ENCODE measurements at regions not wholly inside any gene's neighbourhood (a gene's known extent, or its start where the extent isn't known, plus 50 kb on each side); places are given as distances from the start of the nearest gene placed in this dataset.

DNA sequence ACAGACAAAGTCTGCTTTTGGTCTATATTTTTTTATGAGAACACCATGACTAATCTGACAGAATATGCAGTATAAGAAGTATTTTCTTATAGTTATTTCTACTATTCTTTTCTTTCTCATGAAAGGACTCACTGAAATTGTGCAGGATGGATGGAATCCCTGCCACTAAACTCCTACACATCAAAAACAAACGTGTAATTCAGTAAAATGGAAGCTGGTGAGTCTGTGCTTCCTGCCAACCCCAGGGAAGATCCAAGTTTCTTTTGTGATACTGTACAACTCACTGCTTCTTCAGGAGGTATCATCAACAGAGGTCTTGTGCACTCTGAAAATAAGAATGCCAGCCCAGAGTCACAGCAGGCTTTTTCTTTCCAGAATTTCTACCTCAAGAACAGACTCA lies 241.2 kb downstream of the MRPL39 start:
- no peak overlapping the region for H3K4me2 ChIP-seq
- no peak overlapping the region for H3K27ac ChIP-seq
- ATAC-seq (no peak), DNase-seq (ENCODE audit: low read depth in 1 of 2, low spot score in 1 of 2) (no peak), FAIRE-seq (no peak)
- TF ChIP-seq HOXA7 (CRISPR knock-in tag; IDR thresholded peaks at IDR 0.05) (no peak), POLR2AphosphoS2 (conservative IDR thresholded peaks at IDR 0.05; ENCODE audit: low read length) (no peak)
- CTCF ChIA-PET, result no interaction called here
- H3K4me3 ChIP-seq, result no peak overlapping the region
- H3K9me3 ChIP-seq, result no peaks in the 10 kb centered on the region
- H3K4me1 ChIP-seq, result no peaks in the 10 kb centered on the region
- POLR2A ChIA-PET, result no interaction called here
- WGBS (ENCODE audit: missing lambda C conversion rate), result 8% methylated on average over 1 of the region's 1 CpG

GRCh38 chr21:25362375-25363267 lies 244.7 kb downstream of the MRPL39 start:
- 17% methylated on average over 13 of the region's 15 CpGs for WGBS (ENCODE audit: missing lambda C conversion rate)
- FAIRE-seq (no peak), ATAC-seq (no peak), DNase-seq (ENCODE audit: low read depth in 1 of 2, low spot score in 1 of 2) (no peak)
- CTCF ChIA-PET, result no interaction called here
- Histone ChIP-seq H3K4me3 (no peak overlapping the region), H3K4me1 (no peaks in the 10 kb centered on the region), H3K4me2 (no peak overlapping the region), H3K9me3 (no peaks in the 10 kb centered on the region), H3K27ac (no peak overlapping the region)
- POLR2A ChIA-PET, result no interaction called here
- TF ChIP-seq TP53 (CRISPR knock-in tag; IDR thresholded peaks at IDR 0.05) (no peak), CBX8 (IDR thresholded peaks at IDR 0.05) (no peak), RAD21 (conservative IDR thresholded peaks at IDR 0.05 in 1 of 2, IDR thresholded peaks at IDR 0.05 in 1 of 2) (no peak), KDM5A (IDR thresholded peaks at IDR 0.05) (no peak), BHLHE40 (IDR thresholded peaks at IDR 0.05; ENCODE audit: low read depth, low read length) (no peak), SMC3 (IDR thresholded peaks at IDR 0.05) (no peak), NR3C1 (IDR thresholded peaks at IDR 0.05) (no peak), PHF8 (IDR thresholded peaks at IDR 0.05; ENCODE audit: borderline replicate concordance, low read depth) (no peak), POLR2A (IDR thresholded peaks at IDR 0.05; ENCODE audit: low read length) (no peak), RFX5 (IDR thresholded peaks at IDR 0.05) (no peak), RCOR1 (IDR thresholded peaks at IDR 0.05; ENCODE audit: low read depth, low read length) (no peak)
- TF ChIP-seq, protein P1, sequence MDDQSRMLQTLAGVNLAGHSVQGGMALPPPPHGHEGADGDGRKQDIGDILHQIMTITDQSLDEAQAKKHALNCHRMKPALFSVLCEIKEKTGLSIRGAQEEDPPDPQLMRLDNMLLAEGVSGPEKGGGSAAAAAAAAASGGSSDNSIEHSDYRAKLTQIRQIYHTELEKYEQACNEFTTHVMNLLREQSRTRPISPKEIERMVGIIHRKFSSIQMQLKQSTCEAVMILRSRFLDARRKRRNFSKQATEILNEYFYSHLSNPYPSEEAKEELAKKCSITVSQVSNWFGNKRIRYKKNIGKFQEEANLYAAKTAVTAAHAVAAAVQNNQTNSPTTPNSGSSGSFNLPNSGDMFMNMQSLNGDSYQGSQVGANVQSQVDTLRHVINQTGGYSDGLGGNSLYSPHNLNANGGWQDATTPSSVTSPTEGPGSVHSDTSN (IDR thresholded peaks at IDR 0.05), result no peak
- TF ChIP-seq, protein P2, sequence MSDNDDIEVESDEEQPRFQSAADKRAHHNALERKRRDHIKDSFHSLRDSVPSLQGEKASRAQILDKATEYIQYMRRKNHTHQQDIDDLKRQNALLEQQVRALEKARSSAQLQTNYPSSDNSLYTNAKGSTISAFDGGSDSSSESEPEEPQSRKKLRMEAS (IDR thresholded peaks at IDR 0.05), result no peak
- TF ChIP-seq, protein P3, sequence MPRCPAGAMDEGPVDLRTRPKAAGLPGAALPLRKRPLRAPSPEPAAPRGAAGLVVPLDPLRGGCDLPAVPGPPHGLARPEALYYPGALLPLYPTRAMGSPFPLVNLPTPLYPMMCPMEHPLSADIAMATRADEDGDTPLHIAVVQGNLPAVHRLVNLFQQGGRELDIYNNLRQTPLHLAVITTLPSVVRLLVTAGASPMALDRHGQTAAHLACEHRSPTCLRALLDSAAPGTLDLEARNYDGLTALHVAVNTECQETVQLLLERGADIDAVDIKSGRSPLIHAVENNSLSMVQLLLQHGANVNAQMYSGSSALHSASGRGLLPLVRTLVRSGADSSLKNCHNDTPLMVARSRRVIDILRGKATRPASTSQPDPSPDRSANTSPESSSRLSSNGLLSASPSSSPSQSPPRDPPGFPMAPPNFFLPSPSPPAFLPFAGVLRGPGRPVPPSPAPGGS (IDR thresholded peaks at IDR 0.05), result no peak
- TF ChIP-seq, protein P4, sequence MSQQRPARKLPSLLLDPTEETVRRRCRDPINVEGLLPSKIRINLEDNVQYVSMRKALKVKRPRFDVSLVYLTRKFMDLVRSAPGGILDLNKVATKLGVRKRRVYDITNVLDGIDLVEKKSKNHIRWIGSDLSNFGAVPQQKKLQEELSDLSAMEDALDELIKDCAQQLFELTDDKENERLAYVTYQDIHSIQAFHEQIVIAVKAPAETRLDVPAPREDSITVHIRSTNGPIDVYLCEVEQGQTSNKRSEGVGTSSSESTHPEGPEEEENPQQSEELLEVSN (IDR thresholded peaks at IDR 0.05; ENCODE audit: borderline replicate concordance, low read depth), result no peak

GRCh38 chr21:25361765-25362164 lies 245.5 kb downstream of the MRPL39 start:
- H3K4me3 ChIP-seq, result no peak overlapping the region
- ATAC-seq, result no peak
- no peak for FAIRE-seq
- no peaks in the 10 kb centered on the region for H3K9me3 ChIP-seq
- no peaks in the 10 kb centered on the region for H3K4me1 ChIP-seq
- 33% methylated on average over 22 of the region's 28 CpGs for WGBS (ENCODE audit: missing lambda C conversion rate)
- ChIA-PET CTCF (no interaction called here), POLR2A (no interaction called here)
- DNase-seq (ENCODE audit: low read depth in 1 of 2, low spot score in 1 of 2), result no peak
- TF ChIP-seq, protein P1 (IDR thresholded peaks at IDR 0.05), result no peak
- no peak for TF ChIP-seq RCOR1 (IDR thresholded peaks at IDR 0.05; ENCODE audit: low read depth, low read length)
- TF ChIP-seq EP300 (IDR thresholded peaks at IDR 0.05), result no peak
- TF ChIP-seq, protein P5, sequence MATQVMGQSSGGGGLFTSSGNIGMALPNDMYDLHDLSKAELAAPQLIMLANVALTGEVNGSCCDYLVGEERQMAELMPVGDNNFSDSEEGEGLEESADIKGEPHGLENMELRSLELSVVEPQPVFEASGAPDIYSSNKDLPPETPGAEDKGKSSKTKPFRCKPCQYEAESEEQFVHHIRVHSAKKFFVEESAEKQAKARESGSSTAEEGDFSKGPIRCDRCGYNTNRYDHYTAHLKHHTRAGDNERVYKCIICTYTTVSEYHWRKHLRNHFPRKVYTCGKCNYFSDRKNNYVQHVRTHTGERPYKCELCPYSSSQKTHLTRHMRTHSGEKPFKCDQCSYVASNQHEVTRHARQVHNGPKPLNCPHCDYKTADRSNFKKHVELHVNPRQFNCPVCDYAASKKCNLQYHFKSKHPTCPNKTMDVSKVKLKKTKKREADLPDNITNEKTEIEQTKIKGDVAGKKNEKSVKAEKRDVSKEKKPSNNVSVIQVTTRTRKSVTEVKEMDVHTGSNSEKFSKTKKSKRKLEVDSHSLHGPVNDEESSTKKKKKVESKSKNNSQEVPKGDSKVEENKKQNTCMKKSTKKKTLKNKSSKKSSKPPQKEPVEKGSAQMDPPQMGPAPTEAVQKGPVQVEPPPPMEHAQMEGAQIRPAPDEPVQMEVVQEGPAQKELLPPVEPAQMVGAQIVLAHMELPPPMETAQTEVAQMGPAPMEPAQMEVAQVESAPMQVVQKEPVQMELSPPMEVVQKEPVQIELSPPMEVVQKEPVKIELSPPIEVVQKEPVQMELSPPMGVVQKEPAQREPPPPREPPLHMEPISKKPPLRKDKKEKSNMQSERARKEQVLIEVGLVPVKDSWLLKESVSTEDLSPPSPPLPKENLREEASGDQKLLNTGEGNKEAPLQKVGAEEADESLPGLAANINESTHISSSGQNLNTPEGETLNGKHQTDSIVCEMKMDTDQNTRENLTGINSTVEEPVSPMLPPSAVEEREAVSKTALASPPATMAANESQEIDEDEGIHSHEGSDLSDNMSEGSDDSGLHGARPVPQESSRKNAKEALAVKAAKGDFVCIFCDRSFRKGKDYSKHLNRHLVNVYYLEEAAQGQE (IDR thresholded peaks at IDR 0.05), result no peak
- TF ChIP-seq RNF2 (IDR thresholded peaks at IDR 0.05; ENCODE audit: borderline replicate concordance, low read depth), result no peak
- TF ChIP-seq SMC3 (IDR thresholded peaks at IDR 0.05), result no peak
- no peak for TF ChIP-seq CBX2 (IDR thresholded peaks at IDR 0.05; ENCODE audit: borderline replicate concordance, low read depth)
- TF ChIP-seq BHLHE40 (IDR thresholded peaks at IDR 0.05; ENCODE audit: low read depth, low read length), result no peak
- no peak overlapping the region for H3K4me2 ChIP-seq
- H3K27ac ChIP-seq, result no peak overlapping the region

All from A549 (cell line).